GM20000 (cell line): ENCODE measurements at regions not wholly inside any gene's neighbourhood (a gene's known extent, or its start where the extent isn't known, plus 50 kb on each side); places are given as distances from the start of the nearest gene placed in this dataset.

Experiments used
- DNase-seq: peaks from one replicate; pipeline ENCODE4 v3.0.0; 2012; ENCODE audit warnings: low spot score
- TF ChIP-seq, protein P1 (sequence below): IDR thresholded peaks from 2 replicates; pipeline ENCODE4 v1.5.1; 2012; ENCODE audit warnings: mild to moderate bottlenecking, control low read depth; ENCODE audit errors: extremely low read depth, missing control alignments

DNA sequence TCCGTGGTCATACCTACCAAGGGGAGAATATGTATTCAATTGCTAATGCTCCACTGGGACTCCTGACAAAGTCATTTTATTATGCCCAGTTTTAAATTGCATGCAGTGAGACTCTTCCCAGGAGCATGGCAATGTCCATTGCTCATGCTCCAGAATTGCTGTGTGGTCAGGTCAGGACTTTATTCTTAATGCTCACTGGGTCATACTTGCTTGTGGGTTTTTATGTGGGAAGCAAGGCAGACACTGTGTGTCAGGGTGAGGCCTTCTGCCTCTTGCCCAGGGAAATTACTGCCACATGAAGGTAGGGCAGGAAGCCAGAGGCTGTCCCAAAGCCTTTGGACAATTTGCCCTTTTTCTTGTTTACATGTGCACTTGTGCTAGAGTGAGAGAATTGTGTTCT is 164.6 kb upstream of the MEF2C start:
- TF ChIP-seq, protein P1, sequence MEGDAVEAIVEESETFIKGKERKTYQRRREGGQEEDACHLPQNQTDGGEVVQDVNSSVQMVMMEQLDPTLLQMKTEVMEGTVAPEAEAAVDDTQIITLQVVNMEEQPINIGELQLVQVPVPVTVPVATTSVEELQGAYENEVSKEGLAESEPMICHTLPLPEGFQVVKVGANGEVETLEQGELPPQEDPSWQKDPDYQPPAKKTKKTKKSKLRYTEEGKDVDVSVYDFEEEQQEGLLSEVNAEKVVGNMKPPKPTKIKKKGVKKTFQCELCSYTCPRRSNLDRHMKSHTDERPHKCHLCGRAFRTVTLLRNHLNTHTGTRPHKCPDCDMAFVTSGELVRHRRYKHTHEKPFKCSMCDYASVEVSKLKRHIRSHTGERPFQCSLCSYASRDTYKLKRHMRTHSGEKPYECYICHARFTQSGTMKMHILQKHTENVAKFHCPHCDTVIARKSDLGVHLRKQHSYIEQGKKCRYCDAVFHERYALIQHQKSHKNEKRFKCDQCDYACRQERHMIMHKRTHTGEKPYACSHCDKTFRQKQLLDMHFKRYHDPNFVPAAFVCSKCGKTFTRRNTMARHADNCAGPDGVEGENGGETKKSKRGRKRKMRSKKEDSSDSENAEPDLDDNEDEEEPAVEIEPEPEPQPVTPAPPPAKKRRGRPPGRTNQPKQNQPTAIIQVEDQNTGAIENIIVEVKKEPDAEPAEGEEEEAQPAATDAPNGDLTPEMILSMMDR = no peak
- DNase-seq = no peak

DNA sequence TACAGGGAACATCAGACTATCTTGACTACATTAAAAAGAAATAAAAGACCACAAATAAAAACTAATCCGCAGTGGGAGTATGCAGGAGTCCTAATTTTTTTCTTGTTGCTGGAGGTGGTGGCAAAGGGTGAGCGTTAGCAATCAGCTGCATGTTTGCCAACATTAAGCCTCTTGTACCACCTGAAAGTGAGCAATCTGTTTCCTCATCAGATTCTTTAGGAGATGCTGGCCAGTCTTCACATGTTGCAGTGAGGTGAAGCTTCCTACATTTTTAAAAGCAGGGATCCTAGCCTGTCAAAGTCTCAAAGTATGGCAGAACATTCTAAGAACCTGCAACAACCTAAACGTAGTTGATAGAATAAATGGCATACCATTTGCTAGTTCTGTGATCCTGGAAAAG is 162.2 kb upstream of the MEF2C start:
- TF ChIP-seq, protein P1 = no peak
- DNase-seq = no peak

DNA sequence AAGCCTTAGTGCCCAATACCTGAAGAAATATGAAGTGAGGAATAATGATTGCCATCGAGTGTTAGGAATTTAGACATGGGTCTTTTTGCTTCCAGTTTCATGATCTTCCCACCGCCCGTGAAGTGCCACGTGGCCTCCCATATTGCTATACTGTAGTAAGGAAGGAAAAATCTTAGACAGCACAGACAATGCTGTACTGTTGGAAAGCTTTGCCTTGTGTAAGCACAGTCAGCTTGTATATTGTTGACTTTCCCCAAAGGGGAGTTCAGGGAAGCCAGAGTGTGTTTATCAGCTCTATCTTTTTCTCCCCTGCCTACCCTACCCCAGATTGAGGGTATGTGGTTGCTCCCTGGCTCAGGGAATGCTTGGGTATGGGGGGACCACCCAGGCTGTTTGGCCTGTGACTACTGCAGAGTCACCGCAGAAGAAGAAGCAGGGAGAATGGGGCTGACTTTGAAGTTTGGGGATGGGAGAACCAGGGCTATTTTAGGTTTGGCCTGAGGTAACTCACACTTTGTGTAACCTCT is 161.8 kb upstream of the MEF2C start:
- TF ChIP-seq, protein P1 = no peak
- no peak for DNase-seq

DNA sequence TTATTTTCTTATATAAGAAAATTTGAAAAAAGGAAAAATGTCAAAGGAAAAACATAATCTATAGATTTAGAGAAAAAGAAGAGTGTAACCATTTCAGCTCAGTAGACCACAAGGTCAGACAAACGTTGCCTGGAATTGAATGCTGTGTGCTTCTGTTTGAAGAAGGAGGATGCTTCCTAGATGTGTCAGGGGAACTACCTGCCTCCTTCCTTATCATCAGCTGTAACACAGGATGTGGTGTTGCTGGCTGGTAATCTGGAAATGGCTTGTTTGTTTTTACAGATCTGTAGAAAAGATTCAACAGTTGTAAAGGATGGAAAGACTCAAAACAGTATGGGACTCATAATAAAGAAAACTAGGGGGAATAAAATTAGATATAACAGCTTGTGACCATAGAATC is 160.7 kb upstream of the MEF2C start:
- peak; percentile 9 for DNase-seq
- TF ChIP-seq, protein P1 = no peak

DNA sequence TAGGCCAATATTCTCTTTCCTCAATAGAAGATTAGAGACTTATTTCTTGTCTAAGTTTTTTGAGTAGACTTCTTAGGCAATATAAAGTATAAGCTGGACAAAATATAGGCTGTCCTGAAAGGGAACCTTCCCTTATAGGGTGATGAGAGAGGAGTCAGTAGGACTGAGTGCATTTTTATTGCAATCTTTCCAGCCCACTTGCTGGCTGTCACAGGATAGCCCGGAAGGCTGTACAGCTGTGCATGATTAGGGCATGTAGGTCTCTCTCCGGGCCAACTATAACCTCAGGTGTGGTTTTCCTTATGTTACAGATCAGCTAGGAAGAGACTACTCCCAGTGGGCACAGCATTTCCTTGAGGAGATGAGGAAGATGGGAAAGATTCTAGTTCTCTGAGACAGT is 159.8 kb upstream of the MEF2C start:
- TF ChIP-seq, protein P1 = no peak

DNA sequence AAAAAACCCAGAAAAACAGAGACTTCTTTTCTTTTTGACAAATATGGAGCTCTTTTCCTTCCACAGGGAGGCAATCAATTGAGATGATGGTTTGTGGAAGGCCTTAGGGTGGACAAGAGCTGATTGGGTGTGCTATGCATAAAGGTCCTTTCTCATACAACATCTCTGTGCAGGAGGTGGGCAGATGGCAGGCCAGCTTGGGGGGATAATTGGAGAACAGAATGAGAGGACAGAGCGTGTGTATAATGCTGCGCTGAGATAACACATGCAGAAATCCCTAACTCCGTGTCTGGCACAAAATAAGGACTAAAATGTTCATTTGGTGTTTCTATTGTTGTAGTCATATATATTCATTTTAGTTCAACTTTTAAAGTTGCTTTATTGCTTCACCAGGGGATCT is 159.0 kb upstream of the MEF2C start:
- DNase-seq = no peak
- TF ChIP-seq, protein P1 = no peak

More for the DNA sequence above, 159.8 kb upstream of the MEF2C start:
- no peak for DNase-seq

DNA sequence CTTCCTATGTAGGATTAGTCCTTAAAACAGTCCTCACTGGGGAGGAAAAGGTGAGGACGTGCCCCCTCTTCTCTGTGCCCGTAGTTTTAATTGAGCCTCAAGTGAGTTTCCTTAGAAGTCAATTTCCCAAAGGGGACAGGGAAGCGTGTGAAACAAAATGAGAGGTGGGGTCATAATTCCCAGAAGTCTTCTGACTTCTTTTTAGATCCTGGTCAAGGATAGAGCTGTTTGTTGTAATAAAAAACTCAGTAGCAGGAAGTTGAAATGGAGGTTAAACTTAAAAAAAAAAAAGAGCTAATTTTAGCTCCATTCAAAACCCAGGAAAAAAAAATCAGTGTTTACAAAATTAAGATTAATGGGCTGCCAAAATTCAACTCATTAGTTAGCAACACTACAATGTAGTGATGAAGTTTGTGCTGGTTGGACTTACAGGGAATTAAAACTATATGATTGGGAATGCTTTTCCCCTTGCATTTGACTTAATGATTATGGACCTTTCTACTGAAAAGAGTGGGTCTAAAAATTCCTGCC is 158.3 kb upstream of the MEF2C start:
- TF ChIP-seq, protein P1 = no peak

More for the DNA sequence above, 158.3 kb upstream of the MEF2C start:
- no peak for DNase-seq
